ENCODE measurements at regions not wholly inside any gene's neighbourhood (a gene's known extent, or its start where the extent isn't known, plus 50 kb on each side); places are given as distances from the start of the nearest gene placed in this dataset.

DNA sequence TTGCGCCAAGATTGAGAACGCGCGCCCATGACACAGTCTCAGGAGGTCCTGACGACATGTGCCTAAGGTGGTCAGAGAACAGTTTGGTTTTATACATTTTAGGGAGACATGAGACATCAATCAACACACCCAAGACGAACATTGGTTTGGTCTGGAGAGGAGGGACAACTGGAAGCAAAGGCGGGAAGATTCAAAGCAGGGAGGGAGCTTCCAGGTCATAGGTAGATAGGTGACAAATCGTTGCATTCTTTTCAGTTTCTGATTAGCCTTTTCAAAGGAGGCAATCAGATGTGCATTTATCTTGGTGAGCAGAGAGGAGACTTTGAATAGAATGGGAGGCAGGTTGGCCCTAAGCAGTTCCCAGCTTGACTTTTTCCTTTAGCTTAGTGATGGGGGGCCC lies 828.4 kb upstream of the DPPA4 start:
- Histone ChIP-seq H3K36me3 (ENCODE audit: control insufficient read depth, insufficient read depth, low read length) (no peaks in the 10 kb centered on the region), H3K27ac (ENCODE audit: low read length) (no peak overlapping the region), H3K4me3 (ENCODE audit: low read length) (no peak overlapping the region), H3K27me3 (ENCODE audit: control insufficient read depth, insufficient read depth, low read length) (no peaks in the 10 kb centered on the region), H3K4me1 (ENCODE audit: control insufficient read depth, insufficient read depth, low read length) (no peaks in the 10 kb centered on the region), H3K9me3 (ENCODE audit: control insufficient read depth, insufficient read depth, low read length) (no peaks in the 10 kb centered on the region)
- no peak for TF ChIP-seq CTCF (IDR thresholded peaks at IDR 0.05)
- 58% methylated on average over 3 of the region's 8 CpGs for WGBS (ENCODE audit: insufficient coverage)
- DNase-seq (no peak), ATAC-seq (no peak)
- intact Hi-C loops (cut with micrococcal nuclease): no loop called here
- Mint-ChIP-seq H3K36me3 (no peaks in the 10 kb centered on the region), H3K4me1 (no peaks in the 10 kb centered on the region), H3K27me3 (ENCODE audit: low read depth in 2 of 2) (no peaks in the 10 kb centered on the region), H3K9me3 (peaks cover 3 to 5% of the 10 kb centered on the region in 2 donors), H3K27ac (no peak overlapping the region), H3K4me3 (no peak overlapping the region)

DNA sequence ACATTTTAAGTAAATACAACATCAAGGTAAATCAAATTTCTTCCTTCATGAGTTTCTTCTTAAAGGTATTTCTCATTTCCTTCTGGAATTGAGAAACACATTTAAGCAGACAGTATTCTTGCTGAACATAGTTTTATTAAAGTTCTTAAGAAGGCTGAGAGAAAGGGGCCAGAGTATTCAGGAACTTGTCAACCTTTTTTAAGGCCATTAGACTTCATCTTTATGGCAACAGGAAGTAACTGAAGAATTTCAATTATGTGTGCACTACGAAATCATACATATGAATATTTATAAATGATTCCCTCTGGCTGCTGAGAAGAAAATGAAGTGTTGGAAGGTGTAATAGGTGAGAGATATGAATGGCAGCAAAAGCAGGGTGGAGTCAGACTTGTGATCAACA lies 829.4 kb upstream of the DPPA4 start:
- Mint-ChIP-seq H3K27ac (no peak overlapping the region), H3K4me3 (no peak overlapping the region), H3K36me3 (no peaks in the 10 kb centered on the region), H3K27me3 (ENCODE audit: low read depth in 2 of 2) (no peaks in the 10 kb centered on the region), H3K9me3 (peaks cover 3 to 5% of the 10 kb centered on the region in 2 donors), H3K4me1 (no peaks in the 10 kb centered on the region)
- no peaks in the 10 kb centered on the region for H3K27me3 ChIP-seq (ENCODE audit: control insufficient read depth, insufficient read depth, low read length)
- DNase-seq (no peak), ATAC-seq (no peak)
- WGBS (ENCODE audit: insufficient coverage): no CpG with 5 or more reads among the region's 1 CpG
- no peaks in the 10 kb centered on the region for H3K36me3 ChIP-seq (ENCODE audit: control insufficient read depth, insufficient read depth, low read length)
- H3K4me1 ChIP-seq (ENCODE audit: control insufficient read depth, insufficient read depth, low read length): no peaks in the 10 kb centered on the region
- no peak for TF ChIP-seq CTCF (IDR thresholded peaks at IDR 0.05)
- intact Hi-C loops (cut with micrococcal nuclease): no loop called here
- H3K9me3 ChIP-seq (ENCODE audit: control insufficient read depth, insufficient read depth, low read length): no peaks in the 10 kb centered on the region
- H3K4me3 ChIP-seq (ENCODE audit: low read length): no peak overlapping the region
- no peak overlapping the region for H3K27ac ChIP-seq (ENCODE audit: low read length)

GRCh38 chr3:110174908-110175307 lies 837.6 kb upstream of the DPPA4 start:
- Mint-ChIP-seq H3K36me3 (no peaks in the 10 kb centered on the region), H3K27ac (no peak overlapping the region), H3K9me3 (peaks cover 5% of the 10 kb centered on the region in 2 donors), H3K4me3 (no peak overlapping the region), H3K4me1 (no peaks in the 10 kb centered on the region), H3K27me3 (ENCODE audit: low read depth in 2 of 2) (no peaks in the 10 kb centered on the region)
- Histone ChIP-seq H3K27ac (ENCODE audit: low read length) (no peak overlapping the region), H3K4me1 (ENCODE audit: control insufficient read depth, insufficient read depth, low read length) (no peaks in the 10 kb centered on the region), H3K36me3 (ENCODE audit: control insufficient read depth, insufficient read depth, low read length) (no peaks in the 10 kb centered on the region), H3K9me3 (ENCODE audit: control insufficient read depth, insufficient read depth, low read length) (no peaks in the 10 kb centered on the region), H3K4me3 (ENCODE audit: low read length) (no peak overlapping the region), H3K27me3 (ENCODE audit: control insufficient read depth, insufficient read depth, low read length) (no peaks in the 10 kb centered on the region)
- no peak for DNase-seq
- no peak for TF ChIP-seq CTCF (IDR thresholded peaks at IDR 0.05)
- ATAC-seq: no peak
- 93% methylated on average over 2 of the region's 2 CpGs for WGBS (ENCODE audit: insufficient coverage)
- intact Hi-C loops (cut with micrococcal nuclease): no loop called here

DNA sequence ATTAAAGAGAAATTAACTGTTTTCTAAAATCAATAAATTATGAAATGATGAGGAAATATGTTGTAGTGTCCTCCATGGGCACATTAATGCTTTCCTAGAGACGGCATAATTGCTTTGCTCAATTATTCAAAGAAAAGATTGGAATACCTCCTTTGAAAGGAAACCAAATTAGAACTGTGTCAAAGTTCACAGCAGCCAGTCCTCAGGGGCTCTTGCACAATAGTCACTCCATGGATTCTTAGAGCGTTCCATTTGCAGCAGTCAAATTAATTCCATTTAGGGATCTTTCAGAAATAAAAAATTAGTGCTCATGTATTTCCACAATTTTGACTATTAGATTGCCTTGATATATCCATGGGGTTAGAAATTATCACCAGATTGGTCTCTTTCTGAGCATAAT lies 841.6 kb upstream of the DPPA4 start:
- Histone ChIP-seq H3K27me3 (ENCODE audit: control insufficient read depth, insufficient read depth, low read length) (no peaks in the 10 kb centered on the region), H3K27ac (ENCODE audit: low read length) (no peak overlapping the region), H3K36me3 (ENCODE audit: control insufficient read depth, insufficient read depth, low read length) (no peaks in the 10 kb centered on the region), H3K4me3 (ENCODE audit: low read length) (no peak overlapping the region), H3K4me1 (ENCODE audit: control insufficient read depth, insufficient read depth, low read length) (no peaks in the 10 kb centered on the region), H3K9me3 (ENCODE audit: control insufficient read depth, insufficient read depth, low read length) (no peaks in the 10 kb centered on the region)
- DNase-seq (no peak), ATAC-seq (no peak)
- Mint-ChIP-seq H3K36me3 (no peaks in the 10 kb centered on the region), H3K27me3 (ENCODE audit: low read depth in 2 of 2) (no peaks in the 10 kb centered on the region), H3K4me1 (no peaks in the 10 kb centered on the region), H3K4me3 (no peak overlapping the region), H3K27ac (no peak overlapping the region), H3K9me3 (peaks cover 2% of the 10 kb centered on the region in 2 donors)
- 95% methylated on average over 2 of the region's 2 CpGs for WGBS (ENCODE audit: insufficient coverage)
- intact Hi-C loops (cut with micrococcal nuclease): no loop called here
- TF ChIP-seq CTCF (IDR thresholded peaks at IDR 0.05): no peak
